ENCODE measurements at regions not wholly inside any gene's neighbourhood (a gene's known extent, or its start where the extent isn't known, plus 50 kb on each side); places are given as distances from the start of the nearest gene placed in this dataset.
"Not testable (repeated sequence)": the region's sequence is repeated elsewhere in the genome, so short reads cannot be mapped to it uniquely, and the experiment has no call there.

DNA sequence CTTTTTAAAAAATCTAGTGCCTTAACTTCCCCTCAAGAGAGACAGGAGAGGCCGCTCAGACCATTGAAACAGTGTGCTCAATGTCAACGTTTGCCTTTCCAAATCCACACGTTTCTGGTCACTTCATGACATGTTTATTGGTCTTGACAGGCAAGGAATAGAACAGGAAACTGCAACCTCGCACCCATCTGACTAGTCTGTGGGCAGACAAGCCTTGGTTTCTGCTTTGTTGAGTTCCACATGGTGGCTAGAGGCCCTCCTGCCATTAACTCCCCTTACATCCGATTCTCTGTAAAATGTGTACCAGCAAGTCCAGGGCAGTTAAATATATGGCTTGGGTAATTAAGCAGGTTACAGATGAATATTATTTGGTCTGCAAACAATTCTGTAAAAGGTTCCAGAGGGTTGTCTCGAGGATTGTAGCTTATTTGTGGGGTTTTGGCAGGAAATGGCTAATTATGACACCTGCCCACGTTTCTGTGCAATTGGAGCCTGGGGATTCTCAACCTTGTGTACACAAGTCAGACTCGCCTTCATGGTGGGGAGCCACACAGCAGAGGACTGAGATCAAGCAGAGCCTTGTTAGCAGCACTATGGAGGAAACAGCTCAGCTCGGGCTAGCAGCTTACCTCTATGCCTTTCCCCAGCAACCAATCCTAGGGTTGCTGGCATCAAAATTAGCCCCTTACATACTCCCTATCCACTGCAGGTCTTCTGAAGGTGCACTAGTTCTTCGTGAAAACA is 317.5 kb upstream of the IGF1R start:
- no peak for DNase-seq (ENCODE audit: low read depth)

DNA sequence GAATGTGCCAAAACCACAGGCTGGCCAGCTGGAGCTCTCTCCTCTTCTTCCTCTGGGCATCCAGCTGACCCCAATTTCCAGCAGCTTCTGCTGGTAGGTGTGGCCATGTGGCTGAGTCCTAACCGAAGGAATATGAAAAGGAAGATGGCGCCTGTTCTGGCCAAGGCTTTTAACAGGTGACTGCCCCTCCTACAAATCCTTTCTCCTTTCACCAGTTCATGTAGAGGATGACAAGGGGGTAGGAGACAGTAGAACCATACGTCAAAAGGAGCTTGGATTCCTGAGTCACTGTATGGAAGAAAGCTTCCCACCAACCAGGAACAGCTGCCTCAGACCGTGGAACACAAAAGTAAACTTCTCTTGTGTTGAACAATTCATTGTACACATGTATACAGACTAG is 316.7 kb upstream of the IGF1R start:
- no peak for DNase-seq (ENCODE audit: low read depth)

DNA sequence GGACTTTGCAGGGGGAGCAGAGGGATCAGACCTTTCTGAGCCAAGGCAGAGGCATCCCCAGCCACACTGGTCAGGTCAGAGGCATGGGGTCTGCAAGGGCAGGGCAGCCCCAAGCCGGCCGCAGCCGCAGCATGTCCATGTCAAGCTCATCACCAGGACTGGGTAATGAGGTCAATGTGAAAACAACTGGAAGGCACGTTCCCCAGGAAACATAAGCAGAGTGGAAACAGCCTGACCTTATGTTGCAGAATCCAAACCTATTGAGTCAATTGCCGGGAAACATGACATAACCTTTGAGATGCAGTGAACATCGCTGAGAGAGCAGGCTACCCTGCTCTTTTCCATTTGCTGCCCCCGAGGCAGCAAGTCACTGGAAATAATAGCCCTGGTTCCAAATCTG is 315.1 kb upstream of the IGF1R start:
- no peak for DNase-seq (ENCODE audit: low read depth)

DNA sequence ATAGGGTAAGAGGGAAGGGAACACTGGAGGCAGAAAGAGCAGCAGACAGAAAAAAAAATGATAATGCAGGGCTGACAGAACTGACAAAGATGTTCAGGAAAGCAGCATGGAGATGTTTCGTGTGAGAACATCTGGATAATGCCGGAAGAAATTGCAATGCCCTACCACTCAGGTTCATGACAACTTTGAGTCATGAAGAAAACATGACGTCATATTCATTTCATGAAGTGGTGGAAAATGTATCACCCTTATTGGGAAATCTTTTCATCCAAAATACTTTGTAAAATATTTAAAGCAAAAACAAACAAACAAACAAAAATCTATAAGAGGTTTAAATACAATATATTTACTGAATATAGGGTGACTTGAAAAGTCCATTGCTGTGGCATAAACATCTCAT is 305.4 kb upstream of the IGF1R start:
- DNase-seq (ENCODE audit: low read depth): no peak

DNA sequence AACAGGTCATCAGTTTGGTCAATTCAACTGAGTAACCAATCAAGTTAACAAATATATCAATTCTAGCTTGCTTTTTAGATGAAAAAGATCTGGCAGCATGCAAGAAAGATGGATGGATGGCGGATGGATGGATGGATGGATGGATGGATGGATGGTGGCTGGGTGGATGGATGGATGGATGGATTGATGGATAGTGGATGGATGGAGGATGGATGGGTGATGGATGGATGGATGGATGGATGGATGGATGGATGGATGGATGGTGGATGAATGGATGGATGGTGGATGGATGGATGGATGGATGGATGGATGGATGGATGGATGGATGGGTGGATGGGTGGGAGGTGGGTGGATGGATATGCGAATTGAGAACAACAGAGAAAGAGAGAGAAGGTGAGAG is 303.7 kb upstream of the IGF1R start:
- no peak for DNase-seq (ENCODE audit: low read depth)

DNA sequence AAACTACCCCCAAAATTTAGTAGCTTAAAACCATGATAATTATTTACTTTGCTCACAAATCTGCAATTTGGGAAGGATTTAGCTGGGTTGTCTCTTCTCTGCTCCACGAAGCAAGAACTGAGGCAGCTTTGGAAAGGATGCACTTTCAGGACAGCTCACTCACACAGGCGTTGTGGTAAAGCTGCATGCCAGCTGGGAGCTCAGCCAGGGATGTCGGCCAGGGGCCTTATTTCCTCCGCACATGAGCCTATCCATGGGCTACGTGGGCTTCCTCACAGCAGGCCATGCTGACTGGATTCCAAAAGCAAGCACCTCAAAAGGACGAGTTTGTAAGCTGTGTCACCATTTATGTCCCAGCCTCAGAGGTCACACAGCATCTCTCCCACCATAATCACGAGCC is 301.3 kb upstream of the IGF1R start:
- DNase-seq (ENCODE audit: low read depth): no peak

DNA sequence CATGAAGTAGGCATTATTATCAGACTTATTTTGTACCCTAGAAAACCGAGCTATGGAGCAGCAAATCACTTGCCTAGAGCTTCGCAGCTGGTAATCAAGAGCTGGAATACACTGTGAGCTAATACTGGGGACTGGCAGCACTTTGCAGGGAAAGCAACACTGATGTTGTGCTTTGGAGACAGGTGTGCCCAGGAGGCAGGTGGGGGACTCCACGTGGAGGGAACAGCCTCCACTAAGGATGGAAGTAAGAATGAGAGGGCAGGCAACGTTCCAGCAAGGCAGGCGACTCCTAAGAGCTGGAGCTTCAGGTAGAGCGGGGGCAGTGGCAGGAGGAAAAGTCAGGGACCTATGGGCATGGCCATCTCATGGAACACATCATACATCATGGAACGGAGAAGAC is 300.5 kb upstream of the IGF1R start:
- no peak for DNase-seq (ENCODE audit: low read depth)

DNA sequence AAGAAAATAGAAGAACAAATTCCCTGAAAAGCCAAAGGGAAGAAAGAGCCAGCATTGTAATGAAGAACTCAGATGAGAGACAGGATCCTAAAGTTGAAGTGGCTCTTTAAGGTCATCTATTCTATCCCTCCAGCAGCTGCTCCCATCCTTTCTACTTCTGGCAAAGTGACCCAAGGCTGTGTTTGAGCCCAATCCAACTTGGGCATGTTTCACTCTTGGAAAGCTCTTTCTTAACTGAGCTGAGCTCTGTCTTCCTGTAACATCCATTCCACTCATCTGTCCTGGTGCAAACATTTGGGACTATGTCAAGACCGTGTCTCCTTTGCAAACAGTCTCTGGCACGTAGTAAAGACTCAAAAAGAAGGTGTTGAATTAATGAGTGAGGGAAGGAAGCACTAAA is 298.1 kb upstream of the IGF1R start:
- no peak for DNase-seq (ENCODE audit: low read depth)

DNA sequence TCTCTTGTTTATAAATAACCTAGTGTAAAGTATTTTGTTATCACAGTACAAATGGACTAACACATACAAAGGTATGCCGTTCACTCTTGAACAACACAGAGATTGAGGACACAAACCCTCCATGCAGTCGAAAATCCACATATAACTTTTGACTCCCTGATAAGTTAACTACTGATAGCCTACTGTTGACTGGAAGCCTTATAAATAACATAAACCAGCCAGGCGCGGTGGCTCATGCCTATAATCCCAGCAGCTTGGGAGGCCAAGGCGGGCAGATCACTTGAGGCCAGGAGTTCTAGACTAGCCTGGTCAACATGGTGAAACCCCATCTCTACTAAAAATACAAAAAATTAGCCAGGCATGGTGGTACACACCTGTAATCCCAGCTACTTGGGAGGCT is 290.1 kb upstream of the IGF1R start:
- not testable (repeated sequence) for DNase-seq (ENCODE audit: low read depth)

DNA sequence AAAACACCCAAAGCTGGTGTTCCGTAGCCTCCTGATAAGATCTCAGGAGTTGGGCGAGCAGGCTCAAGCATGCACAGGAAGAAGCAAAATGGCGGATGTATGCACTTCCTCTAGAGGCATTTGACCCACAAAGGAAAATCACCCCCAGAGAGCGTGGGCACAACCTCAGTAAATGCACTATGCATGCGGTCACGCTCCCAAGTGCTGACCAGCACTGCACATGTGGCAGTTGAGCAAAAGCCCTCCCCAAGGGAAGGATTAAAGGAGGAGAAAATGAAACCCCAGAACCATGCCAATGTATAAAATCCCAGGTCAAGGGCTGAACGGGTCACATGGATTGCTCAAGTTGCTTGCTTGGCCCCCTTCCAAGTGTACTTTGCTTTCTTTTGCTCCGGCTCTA is 289.4 kb upstream of the IGF1R start:
- DNase-seq (ENCODE audit: low read depth): no peak

DNA sequence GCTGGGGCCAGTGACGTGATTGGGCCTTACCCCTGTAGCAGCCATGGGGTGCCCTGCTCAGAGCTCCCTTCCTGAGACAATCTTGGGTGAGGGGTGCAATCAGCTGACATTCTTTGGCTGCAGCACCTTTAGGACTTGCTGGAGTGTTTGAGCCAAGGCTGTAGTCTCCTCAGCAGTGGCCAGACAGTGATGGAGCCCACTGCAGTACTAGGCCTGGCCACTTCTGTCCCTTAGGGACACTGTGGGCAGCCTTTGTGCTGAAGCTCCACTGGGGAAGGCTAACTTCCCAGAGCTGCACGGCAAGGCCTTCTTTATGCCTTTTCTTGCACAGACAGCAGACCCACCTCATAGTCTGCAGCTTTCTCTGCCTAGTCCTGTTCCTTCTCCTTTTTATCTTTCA is 284.9 kb upstream of the IGF1R start:
- no peak for DNase-seq (ENCODE audit: low read depth)

DNA sequence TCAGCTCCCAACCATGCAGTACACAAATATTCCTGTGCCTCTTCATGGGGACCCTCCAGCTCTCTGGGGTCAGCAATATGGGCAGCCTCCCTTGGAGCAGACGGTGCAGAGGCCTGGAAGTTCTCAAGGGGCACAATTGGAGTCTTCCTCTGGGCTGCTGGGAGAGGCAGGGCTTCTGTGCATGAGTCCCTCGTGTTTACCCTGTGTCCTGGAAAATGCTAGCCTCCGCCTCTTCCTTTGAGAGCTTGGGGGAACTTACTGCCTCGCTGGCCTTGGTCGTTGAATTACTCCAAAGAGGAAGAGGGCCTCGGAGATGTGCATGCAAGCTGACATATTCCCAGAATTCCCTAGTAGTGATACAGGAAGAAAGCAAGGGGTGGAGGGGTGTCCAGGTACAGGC is 284.4 kb upstream of the IGF1R start:
- no peak for DNase-seq (ENCODE audit: low read depth)

DNA sequence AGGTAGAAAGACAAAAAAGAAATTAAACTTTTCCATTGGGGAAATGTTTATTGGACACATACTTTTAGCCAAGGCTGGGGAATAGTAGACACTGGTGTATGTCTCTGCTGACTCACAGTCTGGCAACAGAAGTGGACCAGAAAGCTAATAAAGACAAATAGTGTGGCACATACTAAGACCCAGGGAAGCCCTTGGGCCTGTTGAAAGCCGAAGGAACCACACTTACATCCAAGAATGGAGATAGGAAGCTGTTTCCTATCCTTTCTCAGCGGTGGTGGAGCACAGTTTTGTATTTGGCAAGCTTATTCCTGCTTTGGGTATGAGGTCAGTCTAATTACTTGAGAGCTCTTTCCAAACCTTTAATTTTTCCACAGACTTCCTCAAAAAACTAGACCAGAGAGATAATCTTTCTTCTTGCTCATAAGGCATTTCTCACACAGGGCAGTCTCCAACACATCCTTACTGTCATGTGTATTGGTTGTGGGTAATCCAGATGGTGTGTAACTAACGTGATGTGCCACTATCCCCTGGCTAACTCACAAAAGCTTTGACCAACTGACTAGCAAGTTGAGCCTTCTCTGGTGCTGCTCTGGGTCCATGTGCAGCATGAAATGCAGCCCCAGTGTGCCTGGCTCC is 279.1 kb upstream of the IGF1R start:
- no peak for DNase-seq (ENCODE audit: low read depth)

DNA sequence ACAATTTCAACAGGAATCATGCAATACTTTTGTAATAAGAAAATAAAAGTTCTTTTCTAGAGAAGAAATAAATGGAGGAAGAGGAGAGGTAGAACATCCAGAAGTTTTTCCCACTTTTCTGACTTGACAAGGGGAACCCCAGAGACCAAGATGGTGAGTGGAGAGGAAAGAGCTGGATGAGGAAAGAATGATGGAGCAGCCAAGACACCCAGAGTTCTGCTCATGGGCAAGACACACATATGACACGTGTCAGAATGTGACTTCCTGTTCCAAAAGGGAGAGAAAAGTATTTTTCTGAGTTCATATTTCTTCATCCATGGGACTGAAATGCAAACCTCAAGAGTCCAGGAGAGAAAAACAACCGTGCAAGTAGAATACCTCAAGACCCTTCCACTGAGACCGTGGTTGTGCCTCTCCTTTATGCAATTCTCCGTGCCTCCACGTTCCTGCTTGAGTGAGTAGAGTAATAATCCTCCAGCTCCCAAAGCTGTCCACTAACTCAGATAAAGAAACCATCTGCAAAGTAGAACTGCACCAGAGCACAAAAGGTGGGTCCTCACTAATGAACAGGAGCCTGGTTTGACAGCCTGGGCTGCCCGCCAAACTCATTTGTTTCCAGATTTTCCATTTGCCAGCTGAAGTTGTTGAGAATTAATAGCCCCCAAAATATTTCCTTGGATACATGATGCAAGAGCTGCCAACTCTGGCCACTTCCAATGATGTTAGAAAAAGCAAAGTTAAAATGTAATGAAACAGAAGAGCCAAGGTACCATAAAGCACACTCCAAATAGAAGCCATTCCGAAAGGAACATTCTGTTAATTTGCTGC is 272.6 kb upstream of the IGF1R start:
- no peak for DNase-seq (ENCODE audit: low read depth)

DNA sequence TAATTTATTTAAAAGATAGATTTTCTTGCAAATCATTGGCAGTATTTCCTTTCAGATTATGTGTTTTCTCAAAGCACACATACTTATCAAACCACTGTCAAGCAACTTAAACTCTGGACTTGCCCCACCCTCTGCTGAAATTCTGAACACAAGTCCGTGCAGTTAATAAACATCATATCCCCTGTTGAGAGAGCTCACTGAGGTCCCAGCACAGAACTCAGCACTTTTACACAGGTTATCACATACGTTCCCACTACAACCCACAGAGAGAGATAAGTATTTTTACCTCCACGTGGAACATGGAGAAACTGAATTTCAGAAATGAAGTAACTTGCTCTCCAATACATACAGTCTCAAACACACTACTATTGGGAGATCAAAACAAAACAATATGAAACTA is 267.6 kb upstream of the IGF1R start:
- no peak for DNase-seq (ENCODE audit: low read depth)

DNA sequence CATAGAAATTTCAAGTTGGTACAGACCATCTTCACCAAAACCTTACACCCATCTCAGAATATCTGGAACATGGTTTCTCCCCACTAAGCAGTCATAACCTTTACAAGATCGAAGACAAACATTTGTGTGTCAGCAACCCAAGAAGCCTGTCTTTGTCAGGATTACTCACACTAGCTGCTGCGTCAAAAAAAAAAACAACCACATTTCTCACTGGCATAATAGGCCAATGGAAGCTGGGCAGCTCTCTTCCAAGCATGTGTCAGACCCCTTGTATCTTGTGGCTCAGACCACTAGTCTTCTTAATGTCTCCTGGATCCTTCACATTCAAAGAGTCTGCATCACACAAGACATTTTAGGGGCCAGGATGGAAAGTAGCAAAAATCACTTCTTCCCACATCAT is 266.9 kb upstream of the IGF1R start:
- DNase-seq (ENCODE audit: low read depth): no peak

DNA sequence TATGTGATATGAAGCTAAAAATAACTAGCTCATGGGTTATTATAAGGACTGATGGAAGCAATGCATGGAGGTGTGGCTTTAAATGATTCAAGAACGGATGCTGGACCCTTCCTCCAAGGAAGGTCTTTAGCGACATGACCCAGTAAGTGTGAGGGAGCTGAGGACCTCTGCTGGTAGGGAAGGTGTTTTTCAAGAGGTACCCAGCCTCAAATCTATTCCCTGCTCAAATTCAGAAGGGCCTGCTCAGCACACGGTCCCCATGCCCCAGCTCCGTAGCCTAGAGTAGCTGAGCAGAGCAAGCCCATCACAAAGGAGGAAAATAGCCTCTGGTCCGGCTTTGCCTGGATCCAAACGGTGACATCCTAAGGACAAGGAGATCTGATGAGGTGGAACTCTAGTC is 266.2 kb upstream of the IGF1R start:
- DNase-seq (ENCODE audit: low read depth): no peak

DNA sequence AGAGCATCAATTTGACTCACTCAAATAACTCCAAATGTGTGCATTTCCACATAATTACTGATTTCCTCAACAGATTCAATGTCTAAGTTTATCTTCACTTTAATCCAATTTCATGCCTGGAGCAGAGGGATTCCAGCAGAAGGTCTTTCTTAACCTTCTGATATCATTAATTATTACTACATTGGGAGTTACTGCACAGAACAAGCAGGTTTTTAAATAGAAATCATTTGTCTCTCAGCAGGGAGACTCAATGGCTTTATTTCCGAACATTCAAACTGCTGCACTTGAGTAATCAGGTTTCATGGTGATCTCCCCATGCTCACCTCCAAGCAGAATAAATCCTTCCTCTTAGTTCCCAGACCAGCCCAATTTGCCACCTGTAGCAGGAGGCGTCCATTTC is 264.8 kb upstream of the IGF1R start:
- no peak for DNase-seq (ENCODE audit: low read depth)

DNA sequence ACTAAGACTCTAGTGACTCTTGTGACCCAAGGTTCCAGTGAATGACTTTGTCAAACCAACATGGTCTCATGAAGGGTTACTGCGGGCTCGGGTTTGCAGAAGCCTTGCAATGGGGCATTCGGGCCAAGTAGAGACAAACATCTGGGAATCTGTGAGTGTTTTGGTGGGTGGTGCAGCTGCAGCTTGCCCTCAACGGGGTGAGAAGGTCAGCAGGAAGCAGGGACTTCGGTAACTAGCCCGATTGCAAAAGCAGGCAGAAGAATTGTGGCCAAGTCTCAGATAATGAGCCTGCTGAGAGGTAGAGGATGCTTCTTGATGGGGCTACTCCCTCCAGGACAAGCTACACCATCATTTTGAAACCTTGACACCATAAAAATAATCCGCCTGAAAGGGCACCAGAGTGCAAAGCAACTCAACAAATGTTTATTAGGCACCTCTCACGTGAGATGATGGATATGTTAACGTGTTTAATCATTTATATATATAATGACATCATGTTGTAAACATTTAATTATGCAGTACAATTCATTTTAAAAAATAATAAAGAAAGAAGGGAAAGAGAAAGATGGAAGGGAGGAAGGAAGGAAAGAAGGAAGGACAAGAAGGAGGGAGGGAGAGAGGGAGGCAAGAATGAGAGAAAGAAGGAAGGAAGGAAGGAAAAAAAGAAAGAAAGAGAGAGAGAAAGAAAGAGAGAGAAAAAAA is 263.9 kb upstream of the IGF1R start:
- no peak for DNase-seq (ENCODE audit: low read depth)

DNA sequence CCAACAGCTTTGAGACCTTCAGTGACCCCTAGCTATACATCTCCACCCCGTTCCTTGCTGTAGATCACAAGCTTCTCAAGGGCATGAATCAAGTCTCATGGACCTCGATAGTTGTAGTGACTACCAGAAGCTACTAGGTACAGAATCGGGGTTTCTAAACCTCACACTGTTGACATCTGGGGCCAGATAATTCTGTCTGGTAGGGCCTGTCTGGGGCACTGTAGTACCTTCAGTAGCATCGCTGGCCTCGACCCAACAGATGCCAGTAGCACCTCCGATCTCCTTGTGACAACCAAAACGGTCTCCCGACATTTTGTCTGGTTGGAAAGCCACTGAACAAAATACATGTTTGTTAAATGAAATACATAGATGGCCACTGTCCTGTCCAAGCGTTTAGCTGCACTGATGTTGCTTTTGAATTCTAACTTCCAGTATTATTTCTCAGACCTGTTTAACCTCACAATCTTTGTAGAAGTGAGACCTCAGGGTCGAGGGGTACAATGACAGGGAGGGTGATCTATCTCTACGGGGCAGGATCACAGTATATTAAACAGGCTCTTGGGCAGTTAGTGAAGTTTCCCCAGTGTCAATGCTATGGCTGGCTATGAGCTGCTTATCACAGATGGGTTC is 262.5 kb upstream of the IGF1R start:
- no peak for DNase-seq (ENCODE audit: low read depth)

DNA sequence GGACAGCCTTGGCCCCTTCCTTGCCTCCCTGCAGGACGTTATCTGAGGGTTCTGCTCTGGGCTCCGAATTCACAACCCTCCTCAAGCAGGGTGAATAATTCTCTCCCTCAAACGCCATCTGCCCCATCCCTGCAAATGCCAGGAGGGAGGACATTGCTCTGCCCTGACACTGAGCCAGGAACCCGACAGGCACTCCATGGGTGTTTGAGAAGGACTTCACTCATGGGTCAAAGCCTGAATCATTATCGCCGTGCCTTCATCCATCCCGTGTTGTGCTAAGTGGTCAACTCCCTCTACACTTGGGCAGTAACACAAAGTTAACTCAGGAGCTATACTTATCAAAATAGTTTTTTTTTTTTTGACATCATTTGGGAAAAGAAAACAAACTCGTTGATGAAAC is 261.8 kb upstream of the IGF1R start:
- no peak for DNase-seq (ENCODE audit: low read depth)

DNA sequence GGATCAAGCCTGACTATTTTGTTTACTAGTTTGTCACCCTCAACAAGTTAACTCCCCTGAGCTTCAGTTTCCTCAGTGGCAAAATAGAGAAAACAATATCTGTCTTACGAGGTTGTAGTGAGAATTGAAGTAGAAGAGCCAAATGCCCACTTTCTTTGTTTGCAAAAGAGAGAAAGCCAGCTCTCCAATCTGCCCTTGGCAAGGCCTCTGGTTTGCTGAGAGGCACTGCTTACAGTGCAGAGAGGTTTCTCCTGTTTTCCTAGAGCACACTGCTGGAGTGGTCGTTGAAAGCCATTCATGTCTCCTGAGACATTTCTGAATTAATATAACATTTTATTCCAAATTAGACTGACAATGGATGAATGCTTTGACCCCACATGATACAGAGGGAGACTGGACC is 260.5 kb upstream of the IGF1R start:
- DNase-seq (ENCODE audit: low read depth): no peak
